NCI-H2227 (cell line): ENCODE measurements at regions not wholly inside any gene's neighbourhood (a gene's known extent, or its start where the extent isn't known, plus 50 kb on each side); places are given as distances from the start of the nearest gene placed in this dataset.
"Not testable (repeated sequence)": the region's sequence is repeated elsewhere in the genome, so short reads cannot be mapped to it uniquely, and the experiment has no call there.

Experiments
- DNase-seq: peaks from one replicate; lab custom pipeline; 2025; ENCODE audit not compliant: unreplicated experiment; lab: John Stamatoyannopoulos, UW

GRCh38 chr10:21150166-21150565 is 253.1 kb upstream of the NEBL start:
- no peak for DNase-seq

- DNase-seq = peak; percentile 16
Observed at GRCh38 chr10:21146436-21146789, 249.3 kb upstream of the NEBL start.

- peak; percentile 33 for DNase-seq
Observed at GRCh38 chr10:21145751-21146435, 248.8 kb upstream of the NEBL start.

- DNase-seq = no peak
Observed at GRCh38 chr10:21144047-21144446, 246.9 kb upstream of the NEBL start.

GRCh38 chr10:21141946-21142492 is 244.9 kb upstream of the NEBL start:
- DNase-seq = no peak

- DNase-seq = no peak
Observed at GRCh38 chr10:21138769-21139340, 241.7 kb upstream of the NEBL start.

GRCh38 chr10:21135023-21135931 is 238.2 kb upstream of the NEBL start:
- DNase-seq = no peak

- no peak for DNase-seq
Observed at GRCh38 chr10:21134645-21135022, 237.5 kb upstream of the NEBL start.

- DNase-seq = no peak
Observed at GRCh38 chr10:21130683-21131442, 233.8 kb upstream of the NEBL start.

- no peak for DNase-seq
Observed at GRCh38 chr10:21130108-21130507, 233.0 kb upstream of the NEBL start.

- DNase-seq = no peak
Observed at GRCh38 chr10:21125471-21126228, 228.5 kb upstream of the NEBL start.

- no peak for DNase-seq
Observed at GRCh38 chr10:21122907-21123306, 225.8 kb upstream of the NEBL start.

GRCh38 chr10:21121822-21122221 is 224.7 kb upstream of the NEBL start:
- DNase-seq = not testable (repeated sequence)

GRCh38 chr10:21114683-21115082 is 217.6 kb upstream of the NEBL start:
- no peak for DNase-seq

GRCh38 chr10:21110358-21110757 is 213.2 kb upstream of the NEBL start:
- no peak for DNase-seq

- not testable (repeated sequence) for DNase-seq
Observed at GRCh38 chr10:21106931-21107330, 209.8 kb upstream of the NEBL start.

GRCh38 chr10:21105331-21105730 is 208.2 kb upstream of the NEBL start:
- DNase-seq = not testable (repeated sequence)

- DNase-seq = no peak
Observed at GRCh38 chr10:21100871-21101514, 203.9 kb upstream of the NEBL start.

- peak; percentile 44 for DNase-seq
Observed at GRCh38 chr10:21100190-21100589, 203.1 kb upstream of the NEBL start.
